ENCODE measurements at regions not wholly inside any gene's neighbourhood (a gene's known extent, or its start where the extent isn't known, plus 50 kb on each side); places are given as distances from the start of the nearest gene placed in this dataset.

DNA sequence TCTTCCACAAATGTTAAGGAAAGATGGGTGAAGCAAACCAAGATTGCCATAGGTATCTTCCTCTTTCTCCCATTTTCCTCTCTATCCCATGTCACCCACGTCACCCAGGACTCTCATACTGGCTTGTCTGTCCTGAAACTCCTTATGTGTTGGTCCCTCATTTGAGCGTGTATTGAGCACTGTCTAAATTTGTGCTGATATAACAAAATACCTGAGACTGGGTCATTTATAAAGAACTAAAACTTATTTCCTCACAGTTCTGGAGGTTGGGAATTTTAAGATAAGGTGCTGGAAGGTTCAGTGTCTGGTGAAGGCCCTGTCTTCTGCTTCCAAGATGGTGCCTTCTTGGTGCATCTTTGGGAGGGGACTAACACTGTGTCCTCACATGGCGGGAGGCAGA, 186.9 kb upstream of the SLC24A5 start:
- DNase-seq (ENCODE audit: low spot score) = no peak
- in situ Hi-C loops (cut with HindIII; ENCODE audit: low sequenced_read_pairs) = no loop called here

DNA sequence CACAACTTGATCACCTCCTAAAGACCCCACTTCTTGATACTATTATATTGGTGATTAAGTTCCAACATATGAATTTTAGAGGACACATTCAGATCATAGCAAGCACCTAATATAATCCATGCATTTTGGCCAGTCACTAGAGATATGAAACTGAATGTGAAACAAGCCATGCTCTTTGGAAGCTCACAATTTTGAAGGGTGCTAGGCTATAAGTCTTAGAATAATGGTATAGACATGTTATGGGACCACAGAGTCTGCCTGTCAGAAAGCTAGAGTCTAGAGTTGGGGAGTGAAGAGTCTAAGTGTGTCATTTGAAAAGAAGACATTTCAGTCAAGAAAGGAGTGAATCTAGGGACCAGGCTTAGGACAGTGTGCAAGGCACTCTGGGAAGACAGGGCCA, 186.4 kb upstream of the SLC24A5 start:
- DNase-seq (ENCODE audit: low spot score) = no peak
- in situ Hi-C loops (cut with HindIII; ENCODE audit: low sequenced_read_pairs) = no loop called here

DNA sequence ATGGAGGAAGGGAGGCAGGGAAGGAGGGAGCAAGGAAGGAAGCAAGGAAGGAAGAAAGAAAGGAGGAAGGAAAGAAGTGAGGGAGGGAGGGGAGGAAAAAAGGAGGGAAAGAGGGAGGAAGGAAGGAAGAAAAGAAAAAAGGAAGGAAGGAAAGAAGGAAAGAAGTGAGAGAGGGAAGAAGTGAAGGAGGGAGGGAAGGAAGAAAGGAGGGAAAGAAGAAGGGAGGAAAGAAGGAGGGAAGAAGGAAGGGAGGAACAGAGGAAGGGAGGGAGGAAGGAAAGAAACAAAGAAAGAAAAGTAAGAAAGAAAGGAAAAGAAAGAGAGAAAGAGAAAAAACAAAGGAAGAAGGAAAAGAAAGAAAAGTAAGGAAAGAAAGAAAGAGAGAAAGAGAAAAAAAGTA, 183.0 kb upstream of the SLC24A5 start:
- no peak for DNase-seq (ENCODE audit: low spot score)
- in situ Hi-C loops (cut with HindIII; ENCODE audit: low sequenced_read_pairs) = no loop called here

DNA sequence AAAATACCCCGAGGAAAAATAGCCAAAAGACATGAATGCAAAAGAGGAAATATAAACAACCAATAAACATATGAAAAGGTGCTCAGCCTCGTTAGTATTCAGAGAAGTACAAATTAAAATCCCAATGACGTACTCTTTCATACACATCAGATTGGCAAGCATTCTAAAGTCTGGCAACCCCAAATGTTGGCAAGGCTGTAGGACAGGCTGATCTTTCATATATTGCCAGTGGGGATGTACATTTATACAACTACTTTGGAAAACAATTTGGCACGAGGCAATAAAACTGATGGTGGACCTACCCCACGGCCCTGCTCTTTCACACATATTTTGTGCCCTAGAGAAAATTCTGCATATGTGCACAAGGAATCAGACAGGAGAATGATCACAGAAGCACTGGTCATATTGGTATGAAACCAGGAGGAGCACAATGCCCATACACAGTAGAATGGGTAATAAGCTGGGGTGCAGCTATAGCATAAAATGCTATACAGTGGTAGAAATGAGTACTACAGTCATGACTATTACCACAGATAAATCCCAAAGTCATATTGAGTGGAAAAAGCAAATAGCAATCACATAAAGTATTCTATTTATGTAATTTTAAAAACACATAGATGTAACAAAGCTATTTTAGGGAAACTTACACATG, 176.0 kb upstream of the SLC24A5 start:
- in situ Hi-C loops (cut with HindIII; ENCODE audit: low sequenced_read_pairs) = no loop called here
- DNase-seq (ENCODE audit: low spot score) = no peak

DNA sequence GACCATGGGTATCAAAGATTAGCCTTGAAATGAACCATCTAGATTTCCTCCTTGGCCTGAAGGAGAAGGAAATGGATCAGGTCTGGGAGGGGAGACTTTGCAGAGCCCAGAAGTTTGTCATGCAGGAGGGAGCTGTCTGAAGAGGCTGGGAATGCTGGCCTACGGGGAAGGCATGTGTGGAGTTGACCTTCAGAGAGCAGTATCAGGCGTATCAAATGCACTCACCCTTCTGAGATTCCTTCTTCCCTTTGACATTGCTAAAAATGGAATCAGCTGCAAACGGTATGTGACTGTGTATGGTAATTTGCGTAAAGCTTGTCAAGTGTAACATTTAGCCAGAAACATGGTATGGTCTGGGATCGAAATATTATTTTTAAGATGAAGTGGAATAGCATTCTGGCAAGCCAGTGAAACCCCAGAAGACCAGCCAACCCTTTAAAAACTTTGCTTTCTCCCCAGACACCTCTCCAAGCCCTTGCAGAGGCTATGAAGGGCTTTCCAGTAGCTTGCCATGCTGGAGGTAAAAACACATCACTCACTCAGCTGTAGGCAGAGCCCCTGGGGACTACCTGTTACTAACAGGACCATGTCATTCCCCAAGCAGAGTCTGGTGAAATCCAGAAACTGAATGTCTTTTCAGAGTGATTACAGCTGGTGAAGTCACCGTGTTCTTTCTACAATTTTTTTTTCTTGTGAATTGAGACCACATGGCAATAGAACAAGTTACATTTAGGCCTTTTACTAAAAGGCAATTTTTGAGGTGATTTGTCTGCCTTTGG, 174.7 kb upstream of the SLC24A5 start:
- no peak for DNase-seq (ENCODE audit: low spot score)
- in situ Hi-C loops (cut with HindIII; ENCODE audit: low sequenced_read_pairs) = no loop called here

DNA sequence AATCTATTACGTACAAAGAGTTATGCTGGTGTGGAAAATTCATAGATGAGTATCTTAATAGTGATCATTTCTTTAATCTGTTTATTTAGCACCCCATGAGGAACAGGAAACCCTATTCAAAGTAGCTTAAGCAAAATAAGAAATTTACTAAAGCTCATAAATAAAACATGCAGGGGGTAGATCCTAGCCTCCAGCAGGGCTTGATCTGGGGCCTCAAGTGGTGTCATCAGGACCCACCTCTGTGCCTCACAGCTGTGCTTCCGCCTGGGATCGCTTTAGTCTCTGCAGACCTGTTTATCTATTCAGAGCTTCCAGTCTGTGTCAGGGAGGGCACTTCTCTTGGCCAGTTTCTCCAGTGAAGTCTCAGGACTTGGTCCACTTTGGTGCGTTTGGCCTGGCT, 171.0 kb upstream of the SLC24A5 start:
- DNase-seq (ENCODE audit: low spot score) = no peak
- in situ Hi-C loops (cut with HindIII; ENCODE audit: low sequenced_read_pairs) = no loop called here

DNA sequence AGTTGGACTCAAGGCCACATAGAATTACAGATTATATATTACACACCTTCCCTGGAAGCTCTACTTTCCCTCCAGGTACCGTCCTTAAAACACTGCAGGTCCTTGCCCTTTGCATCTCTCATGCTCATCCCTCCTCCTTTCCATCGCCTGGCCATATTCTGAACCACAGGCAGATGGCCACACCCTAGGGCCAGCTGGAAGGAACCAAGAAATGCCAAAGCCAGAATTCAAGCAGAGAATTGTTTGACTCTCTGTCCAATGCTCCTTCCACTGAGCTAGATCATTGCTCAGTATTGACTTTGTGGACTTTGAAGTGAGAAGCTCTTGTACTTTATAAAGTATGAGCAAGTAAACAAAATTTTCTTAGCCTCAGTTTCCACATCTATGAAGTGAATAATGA, 170.3 kb upstream of the SLC24A5 start:
- in situ Hi-C loops (cut with HindIII; ENCODE audit: low sequenced_read_pairs) = no loop called here

DNA sequence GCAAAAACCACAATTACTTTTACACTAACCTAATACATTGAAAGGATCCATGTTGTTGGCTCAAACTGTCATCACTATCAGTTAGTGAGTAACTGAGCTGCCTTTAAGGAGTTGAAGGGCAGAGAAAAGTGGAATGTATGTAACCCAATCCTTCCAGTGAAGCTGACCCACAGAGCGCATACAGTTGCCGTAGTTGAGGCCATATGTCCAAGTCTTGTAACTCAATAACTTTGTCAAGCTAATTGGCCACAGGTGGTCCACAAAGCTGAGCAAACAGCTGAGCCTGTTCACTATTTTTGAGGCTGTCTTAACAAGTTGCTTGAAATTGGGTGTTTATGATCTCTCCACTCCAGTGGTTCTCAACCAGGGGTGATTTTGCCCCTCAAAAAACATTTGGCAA, 169.0 kb upstream of the SLC24A5 start:
- in situ Hi-C loops (cut with HindIII; ENCODE audit: low sequenced_read_pairs) = no loop called here
- no peak for DNase-seq (ENCODE audit: low spot score)

More for the DNA sequence above, 170.3 kb upstream of the SLC24A5 start:
- DNase-seq (ENCODE audit: low spot score) = peak; percentile 60

DNA sequence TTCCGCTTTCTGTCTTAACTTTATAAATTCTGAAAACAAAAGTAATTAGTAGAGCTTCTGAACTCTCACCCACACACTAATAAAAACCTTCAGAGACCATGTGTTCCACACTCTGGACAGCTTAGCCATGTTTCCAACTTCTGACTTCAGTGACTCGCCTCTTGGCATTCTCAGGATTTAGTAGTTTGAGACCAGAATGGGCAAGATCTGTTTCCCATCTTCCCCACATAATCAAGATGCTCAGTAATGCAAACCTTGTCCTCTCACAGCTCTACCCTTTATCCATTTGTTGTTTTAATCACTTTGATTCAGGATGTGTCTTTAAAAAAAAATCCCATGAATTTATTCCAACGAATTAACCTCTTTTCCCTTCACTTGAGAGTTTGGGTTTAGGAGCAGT, 166.6 kb upstream of the SLC24A5 start:
- in situ Hi-C loops (cut with HindIII; ENCODE audit: low sequenced_read_pairs) = no loop called here
- no peak for DNase-seq (ENCODE audit: low spot score)

DNA sequence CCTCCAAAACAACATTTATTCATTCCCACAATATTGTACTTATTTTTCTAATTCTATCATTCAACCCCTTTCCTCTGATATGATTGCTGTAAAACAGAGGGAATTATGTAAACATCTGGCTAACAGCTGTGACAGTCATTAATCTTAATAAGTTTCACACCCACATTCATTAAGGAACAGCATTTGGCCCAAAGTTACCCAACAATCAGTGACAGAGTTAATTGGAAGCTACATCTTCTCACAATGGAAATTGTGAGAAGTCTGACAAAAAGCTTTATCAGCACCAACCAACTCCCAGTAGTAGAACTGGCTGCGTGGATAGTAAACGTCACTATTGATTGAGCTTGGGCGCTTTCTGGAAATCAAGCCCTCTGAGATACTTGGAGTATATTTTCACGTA, 165.8 kb upstream of the SLC24A5 start:
- DNase-seq (ENCODE audit: low spot score) = no peak
- in situ Hi-C loops (cut with HindIII; ENCODE audit: low sequenced_read_pairs) = no loop called here

DNA sequence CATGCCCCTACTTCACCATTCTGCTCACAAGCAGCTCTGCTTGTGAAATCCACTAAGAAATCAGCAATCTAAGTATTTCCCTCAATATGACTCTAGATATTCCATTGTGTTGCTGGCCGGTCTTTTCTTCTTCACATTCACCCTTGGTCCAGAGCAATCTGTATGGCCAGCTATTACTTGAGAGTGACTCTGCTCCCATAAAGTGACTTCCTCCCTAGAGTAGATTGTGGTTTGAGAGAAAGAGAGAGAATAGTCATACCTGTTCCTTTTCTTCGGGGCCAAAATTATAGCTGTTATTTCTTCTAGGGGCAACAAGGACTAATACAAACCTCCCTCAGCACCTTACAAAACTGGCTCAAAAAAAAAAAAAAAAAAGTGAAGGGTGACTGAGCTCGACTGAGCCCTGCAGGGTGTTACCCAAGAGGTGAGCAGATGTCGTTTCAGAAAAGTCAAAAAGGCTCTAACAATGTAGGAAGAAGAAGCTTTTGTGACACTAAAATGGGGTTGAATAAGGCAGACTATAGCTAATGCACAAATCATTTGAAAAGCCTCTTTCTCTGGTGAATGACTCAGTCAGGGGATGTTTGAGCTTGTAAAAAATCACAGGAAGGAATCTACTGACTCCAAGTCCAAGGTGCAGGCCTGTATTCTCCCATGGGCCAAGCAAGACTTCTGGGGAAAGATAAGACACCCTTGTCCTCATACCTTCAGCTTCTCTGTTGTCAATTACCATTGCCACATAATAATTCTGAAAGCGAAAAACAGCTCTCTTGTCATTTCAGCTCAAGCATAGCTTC, 161.0 kb upstream of the SLC24A5 start:
- in situ Hi-C loops (cut with HindIII; ENCODE audit: low sequenced_read_pairs) = no loop called here
- DNase-seq (ENCODE audit: low spot score) = no peak

DNA sequence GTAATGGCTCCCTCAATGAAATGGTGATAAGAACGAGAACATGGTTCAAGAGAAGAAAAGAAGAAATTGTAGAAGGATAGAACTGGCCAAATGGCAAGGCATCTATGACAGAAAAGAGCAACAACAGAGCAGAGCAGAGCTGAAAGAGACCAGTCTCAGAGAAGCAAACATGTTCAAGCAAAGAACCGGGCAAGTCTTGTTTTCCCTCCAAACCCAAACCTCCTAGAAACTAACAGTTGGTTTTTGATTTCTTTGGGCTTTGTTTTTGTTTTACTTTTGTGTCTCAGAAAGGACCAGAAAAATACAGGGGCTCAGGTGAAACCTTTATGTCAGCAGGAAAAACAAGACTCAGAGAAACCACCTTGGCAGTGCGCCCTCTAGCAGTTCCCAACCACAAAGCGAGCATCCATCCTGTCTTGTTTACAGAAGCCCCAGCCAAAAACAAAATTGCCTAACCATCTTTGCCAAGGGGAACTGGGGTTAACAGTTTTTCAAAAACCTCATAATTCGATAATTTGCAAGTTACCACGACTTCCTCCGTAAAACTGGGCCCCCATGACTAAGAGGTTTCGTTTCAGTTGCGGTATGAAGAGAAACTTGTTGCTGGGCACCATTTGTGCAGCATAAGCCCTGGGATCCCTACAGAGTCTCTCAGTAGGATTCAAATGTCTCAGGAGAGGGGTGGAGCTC, 159.2 kb upstream of the SLC24A5 start:
- DNase-seq (ENCODE audit: low spot score) = no peak
- in situ Hi-C loops (cut with HindIII; ENCODE audit: low sequenced_read_pairs) = no loop called here

DNA sequence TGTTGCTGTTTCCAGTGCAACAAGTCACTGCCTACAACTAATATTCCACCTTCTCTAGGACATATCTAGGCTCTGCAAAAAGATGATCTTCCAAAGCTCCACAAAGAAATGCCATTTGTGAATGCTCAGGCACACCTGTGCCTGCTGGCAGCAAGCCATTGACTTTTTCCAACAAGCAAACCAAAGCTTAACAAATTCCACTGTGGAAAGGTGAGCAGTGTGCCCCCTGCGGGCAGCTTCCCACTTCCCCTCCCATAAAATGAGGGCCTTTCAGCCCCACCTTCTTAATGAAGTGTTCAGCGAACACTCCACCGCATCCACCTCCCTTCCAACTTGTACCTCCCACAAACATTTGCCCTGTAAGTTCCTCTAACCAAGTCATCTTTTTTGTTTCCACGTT, 157.5 kb upstream of the SLC24A5 start:
- no peak for DNase-seq (ENCODE audit: low spot score)
- in situ Hi-C loops (cut with HindIII; ENCODE audit: low sequenced_read_pairs) = no loop called here

DNA sequence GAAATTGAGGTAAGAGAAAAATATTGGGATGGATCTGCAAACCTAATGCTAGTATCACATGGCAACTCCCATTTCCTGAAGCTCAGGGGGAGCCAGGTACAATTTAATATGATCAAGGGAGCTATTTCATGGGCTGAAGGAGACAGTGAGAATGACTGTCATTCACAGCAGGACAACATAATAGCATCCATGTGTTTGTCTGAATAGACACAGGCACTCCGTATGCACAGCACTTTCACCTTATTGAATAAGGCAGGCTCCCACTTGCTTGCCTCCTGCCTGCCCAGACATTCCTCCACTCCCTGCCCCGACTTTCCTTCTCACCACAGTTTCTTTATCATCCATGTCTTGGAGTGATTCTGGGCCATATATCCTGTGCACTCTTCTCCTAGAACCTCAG, 156.6 kb upstream of the SLC24A5 start:
- no peak for DNase-seq (ENCODE audit: low spot score)
- in situ Hi-C loops (cut with HindIII; ENCODE audit: low sequenced_read_pairs) = no loop called here

DNA sequence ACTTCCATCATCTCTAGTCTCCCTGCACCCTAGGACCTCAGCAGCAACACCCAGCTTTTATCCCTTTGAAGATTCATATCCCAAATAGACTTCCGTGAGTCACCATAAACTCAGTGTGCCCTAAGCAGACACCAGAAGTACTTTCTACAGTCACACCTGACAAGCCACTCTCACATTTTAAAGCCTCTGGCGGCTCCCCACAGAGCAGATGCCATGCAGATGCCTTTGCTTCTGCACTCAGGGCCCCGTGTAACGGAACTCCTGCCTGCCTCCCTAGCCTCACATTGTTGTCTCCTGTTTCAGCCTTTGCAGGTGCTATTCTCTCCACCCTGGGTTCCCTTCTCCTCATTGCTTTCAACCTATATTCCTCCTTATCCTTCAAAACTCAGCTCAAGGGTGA, 155.5 kb upstream of the SLC24A5 start:
- DNase-seq (ENCODE audit: low spot score) = no peak
- in situ Hi-C loops (cut with HindIII; ENCODE audit: low sequenced_read_pairs) = no loop called here

DNA sequence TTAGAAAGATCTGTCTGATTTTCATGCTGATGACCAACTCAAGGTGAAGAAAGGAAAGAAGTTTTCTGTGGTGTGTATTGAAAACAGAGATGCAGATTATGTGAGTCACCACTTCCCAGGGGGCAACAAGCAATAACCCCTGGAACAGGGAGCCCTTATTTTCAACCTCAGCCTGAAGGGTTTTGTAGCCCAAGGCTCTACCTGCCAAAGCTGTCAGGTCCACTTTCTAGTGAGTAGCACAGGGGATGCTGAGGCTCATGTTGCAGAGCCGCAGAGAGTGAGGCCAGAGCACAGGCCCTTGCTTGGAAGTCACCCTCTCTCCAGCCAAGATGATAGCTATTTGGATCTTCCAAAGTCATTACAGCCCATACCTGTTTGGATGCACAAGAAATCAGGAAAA, 152.2 kb upstream of the SLC24A5 start:
- DNase-seq (ENCODE audit: low spot score) = no peak
- in situ Hi-C loops (cut with HindIII; ENCODE audit: low sequenced_read_pairs) = no loop called here

DNA sequence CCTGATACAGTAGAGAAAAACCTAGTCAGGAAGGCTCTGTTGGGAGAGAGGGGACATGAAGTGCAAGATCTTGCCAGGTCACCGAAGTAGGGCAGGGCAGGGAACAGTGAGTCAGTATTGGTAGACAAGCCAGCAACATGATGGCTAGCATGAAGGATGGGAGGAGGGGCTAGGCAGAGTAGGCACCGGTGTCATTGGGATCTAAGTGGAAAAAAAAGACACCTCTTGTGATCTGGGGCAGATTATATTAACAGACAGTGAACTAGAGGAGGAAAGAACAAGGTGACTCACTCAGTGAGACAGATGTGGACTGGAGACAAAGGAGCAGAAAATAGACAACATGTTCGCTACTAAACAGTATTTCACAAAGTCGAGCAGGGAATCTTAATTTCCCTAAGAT, 149.2 kb upstream of the SLC24A5 start:
- DNase-seq (ENCODE audit: low spot score) = no peak
- in situ Hi-C loops (cut with HindIII; ENCODE audit: low sequenced_read_pairs) = no loop called here

DNA sequence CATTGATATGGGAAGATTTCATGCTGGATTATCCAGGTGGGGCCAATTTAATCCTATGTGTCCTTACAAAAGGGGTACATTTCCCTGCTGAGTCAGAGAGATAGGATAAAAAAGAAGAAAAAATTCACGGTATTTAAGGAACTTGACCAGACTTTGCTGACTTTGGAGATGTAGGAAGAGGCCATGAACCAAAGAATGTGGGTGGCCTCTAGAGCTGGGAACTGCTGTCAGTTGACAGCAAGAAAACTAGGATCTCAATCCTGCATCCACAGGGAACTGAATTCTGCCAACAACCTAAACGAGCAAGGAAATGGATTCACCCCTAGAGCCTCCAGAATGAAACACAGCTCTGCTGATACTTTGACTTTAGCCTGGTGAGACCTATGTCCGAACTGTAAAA, 148.1 kb upstream of the SLC24A5 start:
- in situ Hi-C loops (cut with HindIII; ENCODE audit: low sequenced_read_pairs) = no loop called here
- no peak for DNase-seq (ENCODE audit: low spot score)

DNA sequence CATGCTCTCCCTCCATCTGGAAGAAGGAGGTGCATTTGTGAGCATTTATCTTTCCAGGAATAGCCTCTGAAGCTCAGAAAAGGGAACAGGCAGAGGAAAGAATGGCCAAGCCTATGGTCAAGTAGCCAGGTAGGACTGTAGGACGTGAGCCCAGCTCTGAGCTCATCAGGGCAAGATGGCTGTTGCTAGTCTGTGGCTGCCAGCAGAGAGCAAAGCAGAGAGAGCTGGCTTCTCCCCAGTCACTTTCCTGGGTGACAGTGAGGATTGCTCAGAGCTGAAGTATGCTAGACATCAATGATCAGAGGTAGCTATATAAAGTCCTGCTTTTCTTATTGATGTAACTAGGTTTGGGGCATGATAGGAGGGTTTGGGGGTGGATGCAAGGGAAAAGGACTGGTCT, 146.1 kb upstream of the SLC24A5 start:
- no peak for DNase-seq (ENCODE audit: low spot score)
- in situ Hi-C loops (cut with HindIII; ENCODE audit: low sequenced_read_pairs) = no loop called here

DNA sequence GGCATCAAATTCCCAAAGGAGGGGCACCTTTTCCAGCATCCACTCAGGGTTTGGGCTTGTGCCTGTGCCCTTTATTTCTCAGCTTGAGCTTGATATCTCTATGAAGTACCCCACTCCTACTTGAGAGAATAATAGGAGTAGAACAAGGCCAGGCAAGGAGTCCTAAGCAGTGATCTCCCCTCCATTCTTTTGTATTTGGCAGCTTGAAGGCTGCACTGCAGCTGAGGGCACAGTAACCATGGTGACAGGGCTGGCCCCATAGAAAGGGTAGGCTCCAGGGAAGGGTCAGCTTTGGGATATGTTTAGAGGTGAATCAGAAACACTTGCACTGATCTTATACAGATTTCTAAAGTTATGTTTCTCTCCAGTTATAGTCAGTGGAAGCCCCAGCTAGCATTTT, 145.4 kb upstream of the SLC24A5 start:
- in situ Hi-C loops (cut with HindIII; ENCODE audit: low sequenced_read_pairs) = no loop called here
- no peak for DNase-seq (ENCODE audit: low spot score)
